ENCODE measurements at regions not wholly inside any gene's neighbourhood (a gene's known extent, or its start where the extent isn't known, plus 50 kb on each side); places are given as distances from the start of the nearest gene placed in this dataset.

DNA sequence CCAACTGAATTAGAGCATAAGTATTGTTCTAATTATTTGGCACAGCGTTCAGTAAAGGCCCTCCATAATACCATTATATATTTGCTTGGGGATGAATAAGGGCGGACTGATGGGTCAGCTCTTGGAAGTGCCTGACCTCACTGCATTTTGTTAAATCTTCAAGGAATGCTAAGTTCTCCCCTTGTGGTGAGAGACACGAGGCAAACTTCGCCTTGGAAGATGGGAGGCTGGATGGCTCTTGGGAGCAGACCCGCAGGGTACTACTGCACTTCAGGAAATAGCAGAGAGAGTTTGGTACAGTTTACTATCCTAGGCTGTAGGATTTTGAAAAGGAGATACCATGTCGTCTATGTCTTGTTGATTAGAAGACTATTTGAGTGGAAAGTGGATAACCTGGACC is 87.0 kb upstream of the RPRML start:
- CTCF ChIA-PET, result no interaction called here
- no peak for TF ChIP-seq CHD4 (IDR thresholded peaks at IDR 0.05)
- TF ChIP-seq TCF3 (IDR thresholded peaks at IDR 0.05; ENCODE audit: borderline replicate concordance, insufficient read depth, low read depth, low read length), result no peak
- TF ChIP-seq SREBF1 (IDR thresholded peaks at IDR 0.05; ENCODE audit: low read length), result no peak
- TF ChIP-seq MYC (IDR thresholded peaks at IDR 0.05; ENCODE audit: insufficient read depth, insufficient read length, insufficient replicate concordance, low read length, severe bottlenecking), result no peak
- no peak for TF ChIP-seq ZBTB40 (IDR thresholded peaks at IDR 0.05; ENCODE audit: borderline replicate concordance)
- no peak for TF ChIP-seq CHD2 (IDR thresholded peaks at IDR 0.05; ENCODE audit: borderline replicate concordance, low read depth, low read length)
- TF ChIP-seq HCFC1 (IDR thresholded peaks at IDR 0.05; ENCODE audit: low read length), result no peak
- no peak for TF ChIP-seq STAT1 (conservative IDR thresholded peaks at IDR 0.05)
- TF ChIP-seq NFYA (IDR thresholded peaks at IDR 0.05; ENCODE audit: borderline replicate concordance, low read depth, low read length), result no peak
- TF ChIP-seq, protein P1, sequence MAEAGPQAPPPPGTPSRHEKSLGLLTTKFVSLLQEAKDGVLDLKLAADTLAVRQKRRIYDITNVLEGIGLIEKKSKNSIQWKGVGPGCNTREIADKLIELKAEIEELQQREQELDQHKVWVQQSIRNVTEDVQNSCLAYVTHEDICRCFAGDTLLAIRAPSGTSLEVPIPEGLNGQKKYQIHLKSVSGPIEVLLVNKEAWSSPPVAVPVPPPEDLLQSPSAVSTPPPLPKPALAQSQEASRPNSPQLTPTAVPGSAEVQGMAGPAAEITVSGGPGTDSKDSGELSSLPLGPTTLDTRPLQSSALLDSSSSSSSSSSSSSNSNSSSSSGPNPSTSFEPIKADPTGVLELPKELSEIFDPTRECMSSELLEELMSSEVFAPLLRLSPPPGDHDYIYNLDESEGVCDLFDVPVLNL (IDR thresholded peaks at IDR 0.05; ENCODE audit: low read depth, low read length), result no peak
- TF ChIP-seq RCOR1 (conservative IDR thresholded peaks at IDR 0.05; ENCODE audit: low read depth, low read length), result no peak
- no peak for TF ChIP-seq BHLHE40 (IDR thresholded peaks at IDR 0.05; ENCODE audit: borderline replicate concordance in 1 of 2, low read depth in 2 of 2, low read length in 1 of 2)
- TF ChIP-seq SP1 (IDR thresholded peaks at IDR 0.05; ENCODE audit: low read depth, low read length), result no peak
- no peak for TF ChIP-seq EGR1 (IDR thresholded peaks at IDR 0.05; ENCODE audit: borderline replicate concordance in 1 of 2, low read depth in 2 of 2, low read length in 2 of 2)
- TF ChIP-seq PAX5 (IDR thresholded peaks at IDR 0.05; ENCODE audit: borderline replicate concordance, low read depth, low read length), result no peak
- no peak for TF ChIP-seq CREM (IDR thresholded peaks at IDR 0.05; ENCODE audit: low read depth)
- TF ChIP-seq MTA2 (IDR thresholded peaks at IDR 0.05; ENCODE audit: low read depth), result no peak
- TF ChIP-seq, protein P2, sequence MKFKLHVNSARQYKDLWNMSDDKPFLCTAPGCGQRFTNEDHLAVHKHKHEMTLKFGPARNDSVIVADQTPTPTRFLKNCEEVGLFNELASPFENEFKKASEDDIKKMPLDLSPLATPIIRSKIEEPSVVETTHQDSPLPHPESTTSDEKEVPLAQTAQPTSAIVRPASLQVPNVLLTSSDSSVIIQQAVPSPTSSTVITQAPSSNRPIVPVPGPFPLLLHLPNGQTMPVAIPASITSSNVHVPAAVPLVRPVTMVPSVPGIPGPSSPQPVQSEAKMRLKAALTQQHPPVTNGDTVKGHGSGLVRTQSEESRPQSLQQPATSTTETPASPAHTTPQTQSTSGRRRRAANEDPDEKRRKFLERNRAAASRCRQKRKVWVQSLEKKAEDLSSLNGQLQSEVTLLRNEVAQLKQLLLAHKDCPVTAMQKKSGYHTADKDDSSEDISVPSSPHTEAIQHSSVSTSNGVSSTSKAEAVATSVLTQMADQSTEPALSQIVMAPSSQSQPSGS (IDR thresholded peaks at IDR 0.05; ENCODE audit: low read length), result no peak
- no peak for TF ChIP-seq TAF1 (IDR thresholded peaks at IDR 0.05; ENCODE audit: borderline replicate concordance, low read depth, low read length)

More for the DNA sequence above, 87.0 kb upstream of the RPRML start:
- in situ Hi-C loops (cut with MboI) (no loop called here), intact Hi-C loops (cut with micrococcal nuclease; ENCODE audit: unreplicated experiment) (no loop called here)
- Histone ChIP-seq H2AFZ (ENCODE audit: control insufficient read depth, low read depth, low read length) (no peak overlapping the region), H3K27ac (ENCODE audit: control insufficient read depth, insufficient read depth) (no peak overlapping the region), H3K36me3 (ENCODE audit: control insufficient read depth in 2 of 2, insufficient read depth in 2 of 2, low read length in 1 of 2) (no peaks in the 10 kb centered on the region), H3K9ac (ENCODE audit: control insufficient read depth, insufficient read depth, low read length) (no peak overlapping the region), H3K27me3 (replicated peaks in 1 of 2; ENCODE audit: control insufficient read depth in 2 of 2, insufficient read depth in 2 of 2, low read length in 1 of 2) (no peaks in the 10 kb centered on the region), H3K9me3 (replicated peaks; ENCODE audit: control insufficient read depth, insufficient read depth, low read length) (no peaks in the 10 kb centered on the region), H3K79me2 (ENCODE audit: control insufficient read depth, insufficient read depth, low read length) (peaks cover 7% of the 10 kb centered on the region), H3K4me2 (ENCODE audit: control insufficient read depth, insufficient read depth) (peak overlapping the region; percentile 72), H3K4me3 (0 out of 2 replicates have a peak overlapping the region, but pooled peaks have one; percentile 91), H3K4me1 (ENCODE audit: control insufficient read depth, insufficient read depth, low read length) (peaks cover 3% of the 10 kb centered on the region), H4K20me1 (ENCODE audit: control insufficient read depth, insufficient read depth) (no peaks in the 10 kb centered on the region)
- RAD21 ChIA-PET (ENCODE audit: unreplicated experiment), result no interaction called here
- ATAC-seq (no peak), FAIRE-seq (no peak), DNase-seq (ENCODE audit: low read depth, low spot score) (no peak)
- SMC1A ChIA-PET (ENCODE audit: uncharacterized antibody, unreplicated experiment), result no interaction called here
- 91% methylated on average over 6 of the region's 6 CpGs for WGBS (ENCODE audit: insufficient coverage, insufficient replicate concordance, low lambda C conversion rate, missing lambda C conversion rate)
- no TSS peak for BruUV-seq (replicated peaks)
- POLR2A ChIA-PET, result no interaction called here
